Loucy (cell line): ENCODE measurements at regions not wholly inside any gene's neighbourhood (a gene's known extent, or its start where the extent isn't known, plus 50 kb on each side); places are given as distances from the start of the nearest gene placed in this dataset.

Experiments
- H2AFZ ChIP-seq: fragments of 200-600 bp; sonication (generic); 2 replicates; pipeline ENCODE4 v1.6.0; 2016; ENCODE audit warnings: antibody characterized with exemption, mild to moderate bottlenecking, low read length, moderate library complexity
- H3F3A ChIP-seq: fragments of 200-600 bp; 2 replicates; pipeline ENCODE4 v1.6.0; 2016; ENCODE audit warnings: antibody characterized with exemption, low read depth, mild to moderate bottlenecking
- H3K27me3 ChIP-seq: fragments of 200-600 bp; sonication (generic); 2 replicates; pipeline ENCODE4 v1.6.1; 2014; ENCODE audit warnings: low read length, mild to moderate bottlenecking; ENCODE audit not compliant: insufficient read depth, poor library complexity, severe bottlenecking
- H3K36me3 ChIP-seq: fragments of 200-600 bp; sonication (generic); 2 replicates; pipeline ENCODE4 v1.6.1; 2016; ENCODE audit warnings: low read length; ENCODE audit not compliant: insufficient read depth
- H3K4me1 ChIP-seq: fragments of 200-600 bp; sonication (generic); 2 replicates; pipeline ENCODE4 v1.5.1; 2014; ENCODE audit warnings: low read length, mild to moderate bottlenecking; ENCODE audit not compliant: insufficient read depth, poor library complexity, severe bottlenecking
- H3K4me2 ChIP-seq: fragments of 200-600 bp; sonication (generic); 2 replicates; pipeline ENCODE4 v1.6.0; 2014; ENCODE audit warnings: antibody characterized with exemption, low read length, low read depth, mild to moderate bottlenecking; ENCODE audit not compliant: poor library complexity, severe bottlenecking
- H3K4me3 ChIP-seq: fragments of 200-600 bp; sonication (generic); 2 replicates; pipeline ENCODE4 v1.5.1; 2014; ENCODE audit warnings: low read length, mild to moderate bottlenecking, mixed read lengths; ENCODE audit not compliant: poor library complexity, severe bottlenecking
- H3K79me2 ChIP-seq: fragments of 200-600 bp; sonication (generic); 2 replicates; pipeline ENCODE4 v1.6.1; 2014; ENCODE audit warnings: low read length; ENCODE audit not compliant: insufficient read depth
- H3K9ac ChIP-seq: fragments of 200-600 bp; sonication (generic); 2 replicates; pipeline ENCODE4 v1.6.0; 2014; ENCODE audit warnings: mild to moderate bottlenecking, low read depth, low read length, moderate library complexity; ENCODE audit not compliant: poor library complexity, severe bottlenecking
- H3K9me2 ChIP-seq: fragments of 200-600 bp; sonication (generic); replicated peaks from 2 replicates; pipeline ENCODE4 v1.6.1; 2016; ENCODE audit warnings: low read depth, low read length, mixed read lengths
- H3K9me3 ChIP-seq: fragments of 200-600 bp; sonication (generic); 2 replicates; pipeline ENCODE4 v1.6.1; 2014; ENCODE audit warnings: mild to moderate bottlenecking, antibody characterized with exemption, low read length, low read depth; ENCODE audit not compliant: insufficient read depth
- H4K20me1 ChIP-seq: fragments of 200-600 bp; sonication (generic); 2 replicates; pipeline ENCODE4 v1.6.0; 2014; ENCODE audit warnings: antibody characterized with exemption, low read length, mild to moderate bottlenecking; ENCODE audit not compliant: insufficient read depth, poor library complexity, severe bottlenecking
- CTCF ChIP-seq: fragments of 200-600 bp; sonication (generic); conservative IDR thresholded peaks from 2 replicates; pipeline ENCODE4 v1.5.1; 2014; ENCODE audit warnings: mild to moderate bottlenecking, antibody characterized with exemption, low read length
- EZH2phosphoT487 ChIP-seq: fragments of 200-600 bp; IDR thresholded peaks from 2 replicates; pipeline ENCODE4 v1.6.1; 2018; ENCODE audit warnings: antibody characterized with exemption, mild to moderate bottlenecking, moderate library complexity, borderline replicate concordance

GRCh38 chr18:40841467-40841866 lies 1113.6 kb upstream of the PIK3C3 start:
- Histone ChIP-seq H4K20me1 (no peaks in the 10 kb centered on the region), H3K9ac (no peak overlapping the region), H3K9me3 (no peaks in the 10 kb centered on the region), H2AFZ (no peak overlapping the region), H3K4me3 (no peak overlapping the region), H3K27me3 (no peaks in the 10 kb centered on the region), H3K79me2 (no peaks in the 10 kb centered on the region), H3F3A (no peaks in the 10 kb centered on the region), H3K9me2 (no peaks in the 10 kb centered on the region), H3K36me3 (no peaks in the 10 kb centered on the region), H3K4me1 (no peaks in the 10 kb centered on the region), H3K4me2 (no peak overlapping the region)
- TF ChIP-seq CTCF = no peak
- TF ChIP-seq EZH2phosphoT487 = no peak

GRCh38 chr18:40841063-40841462 lies 1114.0 kb upstream of the PIK3C3 start:
- H2AFZ ChIP-seq = no peak overlapping the region
- TF ChIP-seq EZH2phosphoT487 (no peak), CTCF (no peak)
- H3K4me1 ChIP-seq = no peaks in the 10 kb centered on the region
- no peaks in the 10 kb centered on the region for H4K20me1 ChIP-seq
- H3K4me2 ChIP-seq = no peak overlapping the region
- no peak overlapping the region for H3K4me3 ChIP-seq
- no peaks in the 10 kb centered on the region for H3K79me2 ChIP-seq
- no peak overlapping the region for H3K9ac ChIP-seq
- no peaks in the 10 kb centered on the region for H3K36me3 ChIP-seq
- no peaks in the 10 kb centered on the region for H3K9me3 ChIP-seq
- H3F3A ChIP-seq = no peaks in the 10 kb centered on the region
- H3K9me2 ChIP-seq = no peaks in the 10 kb centered on the region
- H3K27me3 ChIP-seq = no peaks in the 10 kb centered on the region

GRCh38 chr18:40832362-40832761 lies 1122.7 kb upstream of the PIK3C3 start:
- Histone ChIP-seq H3F3A (no peaks in the 10 kb centered on the region), H3K9me3 (no peaks in the 10 kb centered on the region), H3K79me2 (no peaks in the 10 kb centered on the region), H3K36me3 (no peaks in the 10 kb centered on the region), H3K27me3 (no peaks in the 10 kb centered on the region), H3K4me2 (no peak overlapping the region), H2AFZ (no peak overlapping the region), H3K4me3 (no peak overlapping the region), H3K9me2 (no peaks in the 10 kb centered on the region), H3K4me1 (no peaks in the 10 kb centered on the region), H4K20me1 (no peaks in the 10 kb centered on the region), H3K9ac (no peak overlapping the region)
- TF ChIP-seq CTCF (no peak), EZH2phosphoT487 (no peak)
